ENCODE measurements at regions not wholly inside any gene's neighbourhood (a gene's known extent, or its start where the extent isn't known, plus 50 kb on each side); places are given as distances from the start of the nearest gene placed in this dataset.
A peak's percentile ranks its signal among the peaks of the same experiment; 100 is the strongest.

DNA sequence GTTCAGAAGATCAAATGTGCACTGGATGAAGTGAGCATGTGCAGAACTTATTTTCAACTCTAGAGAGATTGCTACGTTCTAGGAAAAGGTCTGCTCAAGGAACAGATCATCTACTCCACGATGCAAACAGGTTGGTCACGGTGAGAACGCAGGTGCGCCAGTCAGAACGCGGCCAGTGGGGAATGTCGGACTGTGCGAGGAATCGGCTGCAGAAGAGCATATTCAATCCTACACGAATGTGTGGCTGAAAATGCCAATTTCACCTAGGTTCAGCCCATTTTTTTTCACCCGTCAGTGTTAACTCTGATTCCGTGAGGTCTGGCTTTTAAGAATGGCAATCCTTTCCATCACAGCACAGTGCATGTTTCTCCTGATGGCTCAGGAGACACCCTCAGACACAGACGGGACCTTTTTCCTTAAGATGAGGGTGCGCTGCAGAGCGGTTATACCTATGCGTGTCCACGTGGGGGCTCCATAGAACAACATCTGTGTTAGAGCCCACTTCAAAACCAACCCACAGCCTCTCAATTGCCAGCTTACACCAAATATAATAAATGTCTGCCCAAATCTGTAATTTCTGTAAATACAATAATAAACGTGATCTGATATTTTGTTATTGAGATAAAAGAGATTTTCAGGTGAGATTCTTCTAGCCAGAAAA, 250.4 kb downstream of the FOXA2 start:
- Histone ChIP-seq H2AFZ (ENCODE audit: low read depth, low read length) (no peak overlapping the region), H3K36me3 (ENCODE audit: insufficient read depth, low read length) (no peaks in the 10 kb centered on the region), H3K9ac (ENCODE audit: low read length) (no peak overlapping the region), H3K79me2 (ENCODE audit: insufficient read depth, low read length) (no peaks in the 10 kb centered on the region), H3K4me1 (ENCODE audit: insufficient read depth, low read length) (no peaks in the 10 kb centered on the region), H3K9me3 (ENCODE audit: insufficient read depth, low read depth, low read length) (no peaks in the 10 kb centered on the region), H3K27me3 (ENCODE audit: insufficient read depth, low read length) (no peaks in the 10 kb centered on the region), H3K4me2 (ENCODE audit: low read length) (no peak overlapping the region), H3K4me3 (ENCODE audit: insufficient read depth, low read depth, low read length) (no peak overlapping the region), H4K20me1 (ENCODE audit: insufficient read depth, low read length) (no peaks in the 10 kb centered on the region), H3K27ac (ENCODE audit: low read depth, low read length) (no peak overlapping the region)
- H3K27ac Mint-ChIP-seq (ENCODE audit: unreplicated experiment): no peak overlapping the region
- peaks cover 59% of the 10 kb centered on the region for H3K27me3 Mint-ChIP-seq (ENCODE audit: low read depth, unreplicated experiment)
- TF ChIP-seq EZH2 (IDR thresholded peaks at IDR 0.05; ENCODE audit: insufficient read depth, low read length): no peak
- TF ChIP-seq, protein P1, sequence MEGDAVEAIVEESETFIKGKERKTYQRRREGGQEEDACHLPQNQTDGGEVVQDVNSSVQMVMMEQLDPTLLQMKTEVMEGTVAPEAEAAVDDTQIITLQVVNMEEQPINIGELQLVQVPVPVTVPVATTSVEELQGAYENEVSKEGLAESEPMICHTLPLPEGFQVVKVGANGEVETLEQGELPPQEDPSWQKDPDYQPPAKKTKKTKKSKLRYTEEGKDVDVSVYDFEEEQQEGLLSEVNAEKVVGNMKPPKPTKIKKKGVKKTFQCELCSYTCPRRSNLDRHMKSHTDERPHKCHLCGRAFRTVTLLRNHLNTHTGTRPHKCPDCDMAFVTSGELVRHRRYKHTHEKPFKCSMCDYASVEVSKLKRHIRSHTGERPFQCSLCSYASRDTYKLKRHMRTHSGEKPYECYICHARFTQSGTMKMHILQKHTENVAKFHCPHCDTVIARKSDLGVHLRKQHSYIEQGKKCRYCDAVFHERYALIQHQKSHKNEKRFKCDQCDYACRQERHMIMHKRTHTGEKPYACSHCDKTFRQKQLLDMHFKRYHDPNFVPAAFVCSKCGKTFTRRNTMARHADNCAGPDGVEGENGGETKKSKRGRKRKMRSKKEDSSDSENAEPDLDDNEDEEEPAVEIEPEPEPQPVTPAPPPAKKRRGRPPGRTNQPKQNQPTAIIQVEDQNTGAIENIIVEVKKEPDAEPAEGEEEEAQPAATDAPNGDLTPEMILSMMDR (IDR thresholded peaks at IDR 0.05; ENCODE audit: insufficient read depth, low read depth, low read length): peak; percentile 73
- peak; percentile 43 for FAIRE-seq
- H3K36me3 Mint-ChIP-seq (ENCODE audit: low read depth, unreplicated experiment): no peaks in the 10 kb centered on the region
- no peaks in the 10 kb centered on the region for H3K9me3 Mint-ChIP-seq (ENCODE audit: unreplicated experiment)
- H3K4me3 Mint-ChIP-seq (ENCODE audit: unreplicated experiment): no peak overlapping the region
- peaks cover under 1% of the 10 kb centered on the region for H3K4me1 Mint-ChIP-seq (ENCODE audit: low read depth, unreplicated experiment)
- DNase-seq (ENCODE audit: low read depth): peak; percentile 8

DNA sequence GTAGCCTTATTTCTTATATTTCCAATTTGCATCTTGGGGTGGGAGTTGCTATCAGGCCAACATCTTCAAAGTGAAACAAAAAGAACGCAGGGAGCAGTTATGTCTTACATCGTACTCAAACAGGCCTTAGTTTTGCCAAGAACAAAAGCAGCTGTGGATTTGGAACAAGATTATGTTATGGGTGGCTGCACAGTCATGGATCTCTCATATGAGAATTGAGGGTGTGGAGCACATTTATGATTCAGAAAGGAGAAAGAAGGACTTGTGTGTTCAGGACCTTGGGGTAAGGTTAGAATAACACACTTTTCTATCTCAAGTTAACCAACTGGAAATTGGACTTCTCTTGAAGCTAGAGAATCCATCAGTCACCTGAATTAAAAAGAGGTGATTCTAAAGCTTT, 259.9 kb downstream of the FOXA2 start:
- H3K4me1 Mint-ChIP-seq (ENCODE audit: low read depth, unreplicated experiment): no peaks in the 10 kb centered on the region
- no peaks in the 10 kb centered on the region for H3K36me3 ChIP-seq (ENCODE audit: insufficient read depth, low read length)
- H3K79me2 ChIP-seq (ENCODE audit: insufficient read depth, low read length): no peaks in the 10 kb centered on the region
- FAIRE-seq (no peak), DNase-seq (ENCODE audit: low read depth) (no peak)
- H3K27ac ChIP-seq (ENCODE audit: low read depth, low read length): no peak overlapping the region
- no peak overlapping the region for H3K9ac ChIP-seq (ENCODE audit: low read length)
- no peaks in the 10 kb centered on the region for H3K27me3 ChIP-seq (ENCODE audit: insufficient read depth, low read length)
- H3K4me1 ChIP-seq (ENCODE audit: insufficient read depth, low read length): no peaks in the 10 kb centered on the region
- H3K4me3 ChIP-seq (ENCODE audit: insufficient read depth, low read depth, low read length): no peak overlapping the region
- H4K20me1 ChIP-seq (ENCODE audit: insufficient read depth, low read length): no peaks in the 10 kb centered on the region
- TF ChIP-seq, protein P1 (IDR thresholded peaks at IDR 0.05; ENCODE audit: insufficient read depth, low read depth, low read length): no peak
- TF ChIP-seq EZH2 (IDR thresholded peaks at IDR 0.05; ENCODE audit: insufficient read depth, low read length): no peak
- no peaks in the 10 kb centered on the region for H3K9me3 Mint-ChIP-seq (ENCODE audit: unreplicated experiment)
- H3K4me3 Mint-ChIP-seq (ENCODE audit: unreplicated experiment): no peak overlapping the region
- peaks cover 2% of the 10 kb centered on the region for H3K9me3 ChIP-seq (ENCODE audit: insufficient read depth, low read depth, low read length)
- no peak overlapping the region for H3K27ac Mint-ChIP-seq (ENCODE audit: unreplicated experiment)
- H3K36me3 Mint-ChIP-seq (ENCODE audit: low read depth, unreplicated experiment): no peaks in the 10 kb centered on the region
- H3K4me2 ChIP-seq (ENCODE audit: low read length): no peak overlapping the region
- no peak overlapping the region for H2AFZ ChIP-seq (ENCODE audit: low read depth, low read length)
- peaks cover 17% of the 10 kb centered on the region for H3K27me3 Mint-ChIP-seq (ENCODE audit: low read depth, unreplicated experiment)

GRCh38 chr20:22322513-22322912, 261.9 kb downstream of the FOXA2 start:
- no peaks in the 10 kb centered on the region for H3K36me3 ChIP-seq (ENCODE audit: insufficient read depth, low read length)
- H3K9me3 Mint-ChIP-seq (ENCODE audit: unreplicated experiment): no peaks in the 10 kb centered on the region
- FAIRE-seq: no peak

More at GRCh38 chr20:22322513-22322912, 261.9 kb downstream of the FOXA2 start:
- no peak overlapping the region for H3K27ac ChIP-seq (ENCODE audit: low read depth, low read length)
- H3K27me3 ChIP-seq (ENCODE audit: insufficient read depth, low read length): no peaks in the 10 kb centered on the region
- Mint-ChIP-seq H3K4me3 (ENCODE audit: unreplicated experiment) (no peak overlapping the region), H3K36me3 (ENCODE audit: low read depth, unreplicated experiment) (no peaks in the 10 kb centered on the region), H3K27me3 (ENCODE audit: low read depth, unreplicated experiment) (peaks cover 29% of the 10 kb centered on the region), H3K4me1 (ENCODE audit: low read depth, unreplicated experiment) (no peaks in the 10 kb centered on the region), H3K27ac (ENCODE audit: unreplicated experiment) (no peak overlapping the region)
- TF ChIP-seq EZH2 (IDR thresholded peaks at IDR 0.05; ENCODE audit: insufficient read depth, low read length): no peak
- TF ChIP-seq, protein P1 (IDR thresholded peaks at IDR 0.05; ENCODE audit: insufficient read depth, low read depth, low read length): no peak
- H3K9me3 ChIP-seq (ENCODE audit: insufficient read depth, low read depth, low read length): peaks cover 2% of the 10 kb centered on the region
- no peak overlapping the region for H3K4me2 ChIP-seq (ENCODE audit: low read length)
- H3K79me2 ChIP-seq (ENCODE audit: insufficient read depth, low read length): no peaks in the 10 kb centered on the region
- no peaks in the 10 kb centered on the region for H3K4me1 ChIP-seq (ENCODE audit: insufficient read depth, low read length)
- H2AFZ ChIP-seq (ENCODE audit: low read depth, low read length): no peak overlapping the region
- H4K20me1 ChIP-seq (ENCODE audit: insufficient read depth, low read length): no peaks in the 10 kb centered on the region
- H3K9ac ChIP-seq (ENCODE audit: low read length): no peak overlapping the region
- no peak overlapping the region for H3K4me3 ChIP-seq (ENCODE audit: insufficient read depth, low read depth, low read length)
- DNase-seq (ENCODE audit: low read depth): no peak

All from astrocyte (in vitro differentiated cells and primary cell).